ENCODE measurements at regions not wholly inside any gene's neighbourhood (a gene's known extent, or its start where the extent isn't known, plus 50 kb on each side); places are given as distances from the start of the nearest gene placed in this dataset.

DNA sequence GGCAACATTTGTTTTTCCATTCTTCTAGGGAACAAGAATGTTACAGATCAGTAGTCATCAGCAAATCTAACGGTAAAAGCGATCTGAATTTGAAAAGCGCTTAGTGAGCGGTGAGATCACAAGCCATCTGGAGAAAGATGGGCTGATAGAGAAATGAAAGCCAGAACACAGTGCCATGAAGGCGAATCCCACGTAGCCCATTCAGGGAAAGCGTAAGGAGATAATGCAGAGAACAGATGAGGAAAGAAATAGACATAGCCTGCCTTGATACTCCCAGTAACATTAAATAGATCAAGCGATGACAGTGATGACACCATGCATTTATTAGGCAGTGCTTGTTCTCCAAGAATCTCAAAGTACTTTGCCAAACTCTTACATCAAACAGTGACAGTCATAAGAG is 183.1 kb upstream of the PSMD7 start:
- 84% methylated on average over 8 of the region's 8 CpGs for WGBS
- intact Hi-C loops (cut with DNase I), result no loop called here
- TF ChIP-seq EP300 (IDR thresholded peaks at IDR 0.05) (no peak), POLR2A (IDR thresholded peaks at IDR 0.05; ENCODE audit: low read depth) (no peak), CTCF (IDR thresholded peaks at IDR 0.05) (no peak), POLR2AphosphoS5 (IDR thresholded peaks at IDR 0.05) (no peak)
- Histone ChIP-seq H3K36me3 (no peaks in the 10 kb centered on the region), H3K27me3 (no peaks in the 10 kb centered on the region), H3K27ac (replicated peaks in 1 of 4) (no peak overlapping the region), H3K4me1 (no peaks in the 10 kb centered on the region), H3K4me3 (no peak overlapping the region), H3K9me3 (no peaks in the 10 kb centered on the region)
- no peak for DNase-seq (ENCODE audit: extremely low spot score)

DNA sequence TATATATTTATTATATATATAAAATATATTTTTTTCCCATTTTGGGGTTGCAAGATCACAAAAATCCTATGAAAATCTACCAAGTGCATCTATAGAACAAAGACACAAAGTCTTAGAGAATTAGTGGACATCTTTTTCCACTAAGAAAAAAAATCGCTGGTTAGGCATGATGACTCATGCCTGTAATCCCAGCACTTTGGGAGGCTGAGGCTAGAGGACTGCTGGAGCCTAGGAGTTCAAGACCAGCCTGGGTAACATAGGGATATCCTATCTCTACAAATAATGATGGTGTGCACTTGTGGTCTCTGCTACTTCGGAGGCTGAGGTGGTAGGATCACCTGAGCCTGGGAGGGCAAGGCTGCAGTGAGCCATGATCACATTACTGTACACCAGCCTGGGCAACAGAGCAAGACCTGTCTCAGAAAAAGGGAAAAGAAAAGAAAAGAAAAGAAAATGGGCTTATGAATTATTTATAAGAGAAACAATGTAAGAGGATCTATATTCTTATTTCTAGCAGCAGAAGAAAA is 185.1 kb upstream of the PSMD7 start:
- Histone ChIP-seq H3K4me1 (no peaks in the 10 kb centered on the region), H3K4me3 (no peak overlapping the region), H3K9me3 (no peaks in the 10 kb centered on the region), H3K27ac (replicated peaks in 1 of 4) (no peak overlapping the region), H3K27me3 (no peaks in the 10 kb centered on the region), H3K36me3 (no peaks in the 10 kb centered on the region)
- intact Hi-C loops (cut with DNase I), result no loop called here
- DNase-seq (ENCODE audit: extremely low spot score), result no peak
- 84% methylated on average over 2 of the region's 2 CpGs for WGBS
- TF ChIP-seq POLR2A (IDR thresholded peaks at IDR 0.05; ENCODE audit: low read depth) (no peak), CTCF (IDR thresholded peaks at IDR 0.05) (no peak), POLR2AphosphoS5 (IDR thresholded peaks at IDR 0.05) (no peak)

GRCh38 chr16:74107795-74108610 is 188.6 kb upstream of the PSMD7 start:
- Histone ChIP-seq H3K27me3 (no peaks in the 10 kb centered on the region), H3K36me3 (no peaks in the 10 kb centered on the region), H3K4me3 (peak overlapping the region in 2 of 4 donors; percentile 30 to 33), H3K9me3 (no peaks in the 10 kb centered on the region), H3K4me1 (no peaks in the 10 kb centered on the region), H3K27ac (replicated peaks in 1 of 4) (no peak overlapping the region)
- WGBS, result 54% methylated on average over 18 of the region's 18 CpGs
- intact Hi-C loops (cut with DNase I), result no loop called here
- no peak for DNase-seq (ENCODE audit: extremely low spot score)
- TF ChIP-seq EP300 (IDR thresholded peaks at IDR 0.05), result no peak
- TF ChIP-seq CTCF (IDR thresholded peaks at IDR 0.05), result peak in 2 of 3 experiments; percentile 25 to 50
- no peak for TF ChIP-seq POLR2AphosphoS5 (IDR thresholded peaks at IDR 0.05)

- TF ChIP-seq CTCF (IDR thresholded peaks at IDR 0.05) (no peak), POLR2A (IDR thresholded peaks at IDR 0.05; ENCODE audit: low read depth) (no peak), POLR2AphosphoS5 (IDR thresholded peaks at IDR 0.05) (no peak), EP300 (IDR thresholded peaks at IDR 0.05) (no peak)
- Histone ChIP-seq H3K4me1 (no peaks in the 10 kb centered on the region), H3K27me3 (no peaks in the 10 kb centered on the region), H3K27ac (replicated peaks in 1 of 4) (no peak overlapping the region), H3K9me3 (no peaks in the 10 kb centered on the region), H3K36me3 (no peaks in the 10 kb centered on the region), H3K4me3 (no peak overlapping the region)
- intact Hi-C loops (cut with DNase I), result no loop called here
- no peak for DNase-seq (ENCODE audit: extremely low spot score)
- 35% methylated on average over 2 of the region's 2 CpGs for WGBS
Measured at GRCh38 chr16:74104022-74104421, 192.6 kb upstream of the PSMD7 start.
